GM19043 (cell line): ENCODE measurements at regions not wholly inside any gene's neighbourhood (a gene's known extent, or its start where the extent isn't known, plus 50 kb on each side); places are given as distances from the start of the nearest gene placed in this dataset.

Source experiments
- ATAC-seq: cut with Tn5 transposase; IDR thresholded peaks from one replicate; pipeline ENCODE4 v1.9.1; 2021; ENCODE audit warnings: low read depth; ENCODE audit not compliant: unreplicated experiment

GRCh38 chr5:125034331-125034730 lies 287.9 kb upstream of the ZNF608 start:
- ATAC-seq = no peak

- ATAC-seq = no peak
These were observed 290.1 kb upstream of the ZNF608 start for GRCh38 chr5:125036494-125036893.

GRCh38 chr5:125037020-125037419 lies 290.6 kb upstream of the ZNF608 start:
- ATAC-seq = no peak

GRCh38 chr5:125037530-125037929 lies 291.1 kb upstream of the ZNF608 start:
- ATAC-seq = no peak

GRCh38 chr5:125038477-125038876 lies 292.0 kb upstream of the ZNF608 start:
- no peak for ATAC-seq

- ATAC-seq = no peak
These were observed 295.4 kb upstream of the ZNF608 start for GRCh38 chr5:125041798-125042197.

- no peak for ATAC-seq
These were observed 295.9 kb upstream of the ZNF608 start for GRCh38 chr5:125042261-125042890.

GRCh38 chr5:125043781-125044391 lies 297.4 kb upstream of the ZNF608 start:
- ATAC-seq = no peak

GRCh38 chr5:125044491-125045282 lies 298.2 kb upstream of the ZNF608 start:
- no peak for ATAC-seq

- ATAC-seq = no peak
These were observed 299.2 kb upstream of the ZNF608 start for GRCh38 chr5:125045646-125046045.

GRCh38 chr5:125046838-125047237 lies 300.4 kb upstream of the ZNF608 start:
- ATAC-seq = no peak

GRCh38 chr5:125047871-125048270 lies 301.4 kb upstream of the ZNF608 start:
- no peak for ATAC-seq

- no peak for ATAC-seq
These were observed 303.6 kb upstream of the ZNF608 start for GRCh38 chr5:125049721-125050702.

- ATAC-seq = no peak
These were observed 304.5 kb upstream of the ZNF608 start for GRCh38 chr5:125050926-125051325.

GRCh38 chr5:125052584-125052983 lies 306.1 kb upstream of the ZNF608 start:
- ATAC-seq = no peak

- no peak for ATAC-seq
These were observed 306.7 kb upstream of the ZNF608 start for GRCh38 chr5:125053179-125053578.

- no peak for ATAC-seq
These were observed 307.7 kb upstream of the ZNF608 start for GRCh38 chr5:125054146-125054545.

GRCh38 chr5:125056671-125057485 lies 310.4 kb upstream of the ZNF608 start:
- no peak for ATAC-seq

GRCh38 chr5:125057912-125058826 lies 311.7 kb upstream of the ZNF608 start:
- no peak for ATAC-seq
